T-helper 9 cell (primary cell): ENCODE measurements at regions not wholly inside any gene's neighbourhood (a gene's known extent, or its start where the extent isn't known, plus 50 kb on each side); places are given as distances from the start of the nearest gene placed in this dataset.
"Not testable (repeated sequence)": the region's sequence is repeated elsewhere in the genome, so short reads cannot be mapped to it uniquely, and the experiment has no call there.

Experiments
- DNase-seq: peaks from one replicate; pipeline ENCODE4 v3.0.0-alpha.2; 2020

DNA sequence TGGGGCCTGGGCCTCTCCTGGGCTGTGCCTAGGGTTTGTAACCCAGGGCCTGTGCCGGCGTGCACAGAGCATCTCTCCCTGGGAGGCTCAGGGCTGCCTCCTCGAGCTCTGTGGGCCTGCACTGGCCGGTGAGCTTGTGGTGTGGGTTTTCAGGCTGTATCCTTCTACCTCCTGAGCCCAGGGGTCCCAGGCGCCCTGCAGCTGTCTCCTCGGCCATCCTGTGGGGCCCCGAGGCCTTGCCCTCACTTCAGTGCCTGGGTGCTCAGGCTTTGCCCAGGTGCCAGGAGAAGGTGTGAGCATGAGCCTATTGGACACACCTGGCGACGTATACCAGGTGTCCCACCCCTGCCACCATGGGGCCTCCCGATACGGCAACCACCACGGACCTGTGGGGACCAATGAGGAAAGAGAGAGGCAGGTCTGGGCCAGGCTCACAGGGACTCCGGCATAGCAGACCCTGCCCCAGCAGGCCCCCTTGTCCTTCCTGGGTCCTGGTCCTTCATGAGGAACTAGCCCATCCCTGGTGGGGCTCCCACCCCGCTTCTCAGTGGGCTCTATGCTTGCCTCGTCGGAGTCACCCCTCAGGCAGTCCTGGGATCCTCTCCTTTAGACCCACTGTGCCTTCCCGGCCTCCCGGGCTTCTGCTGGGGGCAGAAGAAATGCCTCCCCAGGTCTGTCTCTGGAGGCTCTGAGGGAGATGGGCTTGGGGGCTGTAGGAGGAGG is 400.2 kb downstream of the TMEM121 start:
- DNase-seq, result no peak

- DNase-seq, result no peak
Measured at GRCh38 chr14:105927096-105928060, 401.0 kb downstream of the TMEM121 start.

DNA sequence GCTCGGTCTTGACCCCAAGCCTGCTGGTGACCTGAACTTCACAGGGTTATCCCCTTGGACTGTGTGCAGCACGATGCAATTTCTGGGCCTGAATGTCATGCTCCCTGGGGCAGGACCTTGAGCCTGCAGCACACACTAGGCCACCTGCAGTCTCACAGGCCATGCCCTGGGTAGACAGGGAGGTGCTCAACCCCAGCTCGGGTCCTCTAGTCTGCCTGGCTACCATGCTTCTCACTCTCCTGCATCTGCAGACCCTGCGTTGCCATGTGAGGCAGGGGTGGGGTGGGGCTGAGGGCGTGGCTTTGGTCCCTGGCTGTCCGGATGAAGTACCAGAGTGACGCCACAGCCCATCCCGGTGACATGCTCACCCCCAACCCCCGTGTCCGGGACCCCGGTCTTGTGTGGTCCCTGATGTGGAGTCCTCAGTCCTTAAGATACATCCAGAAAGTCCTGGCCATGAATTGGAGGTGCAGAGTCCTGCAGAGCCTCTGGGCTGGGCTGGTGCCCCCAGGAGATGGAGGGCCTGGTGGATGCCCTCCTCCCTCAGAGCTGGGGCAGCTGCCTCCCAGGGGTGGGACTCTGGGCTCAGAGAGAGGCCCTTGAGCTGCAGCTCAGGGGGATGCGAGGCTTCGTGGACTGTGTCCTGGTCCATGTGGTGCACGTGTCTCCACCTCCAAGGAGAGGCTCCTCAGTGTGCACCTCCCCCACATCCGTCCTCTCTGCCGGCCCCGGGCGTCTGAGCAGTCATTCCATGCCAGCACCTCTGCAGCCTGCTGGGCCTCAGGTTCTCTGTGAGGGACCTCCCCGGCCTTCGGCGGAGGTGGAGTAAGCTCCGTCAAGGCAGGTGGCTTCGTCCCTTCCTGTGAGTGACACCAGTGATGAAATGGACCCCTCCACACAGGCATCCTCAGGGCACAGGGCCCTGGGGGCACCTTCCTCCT is 402.1 kb downstream of the TMEM121 start:
- DNase-seq, result not testable (repeated sequence)

DNA sequence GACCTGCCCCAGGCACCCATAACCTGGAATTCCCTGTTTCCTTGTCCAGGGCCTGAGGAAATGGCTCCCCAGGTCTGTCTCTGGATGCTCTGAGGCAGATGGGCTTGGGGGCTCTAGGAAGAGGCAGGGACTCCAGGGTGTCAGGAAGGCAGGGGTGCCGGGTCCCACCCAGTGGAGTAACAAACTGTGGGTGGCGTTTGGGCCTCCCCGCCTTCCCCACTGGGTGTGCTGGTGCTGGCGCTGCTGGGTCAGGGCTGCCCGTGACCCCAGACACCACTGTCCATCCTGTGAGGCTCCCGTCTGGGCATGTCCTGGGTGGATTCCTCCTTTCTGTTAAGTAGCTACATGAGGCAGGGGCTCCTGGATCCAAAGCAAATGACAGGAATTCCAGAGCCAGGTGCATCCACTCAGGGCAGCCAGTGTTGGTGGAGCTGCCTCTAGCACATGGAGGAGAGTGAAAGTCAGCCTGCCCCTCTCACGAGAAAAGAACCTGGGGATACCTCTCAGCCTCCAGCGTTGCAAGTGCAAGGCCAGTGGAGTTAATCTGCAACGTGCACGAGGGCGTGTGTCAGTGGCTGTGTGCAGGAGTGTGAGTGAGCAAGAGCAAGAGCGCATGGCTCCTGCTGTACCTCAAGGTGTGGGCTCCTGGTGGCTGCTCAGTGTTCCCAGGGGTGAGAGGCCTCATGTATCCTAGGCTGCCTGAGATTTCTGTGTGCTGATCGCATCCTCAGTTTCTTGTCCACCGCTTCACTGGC is 403.1 kb downstream of the TMEM121 start:
- DNase-seq, result no peak

DNA sequence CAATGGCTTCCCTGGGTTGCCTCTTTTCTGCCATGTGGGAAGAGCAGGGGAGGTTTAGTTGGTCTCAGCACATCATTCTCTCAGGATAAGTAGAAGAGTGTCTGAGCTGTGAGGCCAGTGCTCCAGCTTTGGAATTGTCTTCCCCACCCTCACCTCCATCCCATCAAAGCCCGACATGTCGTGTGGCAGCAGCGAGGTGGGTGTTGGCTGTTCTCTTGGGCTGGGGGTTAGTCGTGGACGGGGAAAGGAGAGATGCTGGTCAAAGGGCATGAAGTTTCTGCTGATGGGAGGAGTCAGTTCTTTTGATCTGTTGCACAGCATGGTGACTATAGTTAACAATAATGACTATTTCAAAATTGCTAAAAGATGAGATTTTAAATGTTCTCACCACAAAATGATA is 404.2 kb downstream of the TMEM121 start:
- DNase-seq, result no peak

- DNase-seq, result no peak
Measured at GRCh38 chr14:105931808-105932483, 405.6 kb downstream of the TMEM121 start.

DNA sequence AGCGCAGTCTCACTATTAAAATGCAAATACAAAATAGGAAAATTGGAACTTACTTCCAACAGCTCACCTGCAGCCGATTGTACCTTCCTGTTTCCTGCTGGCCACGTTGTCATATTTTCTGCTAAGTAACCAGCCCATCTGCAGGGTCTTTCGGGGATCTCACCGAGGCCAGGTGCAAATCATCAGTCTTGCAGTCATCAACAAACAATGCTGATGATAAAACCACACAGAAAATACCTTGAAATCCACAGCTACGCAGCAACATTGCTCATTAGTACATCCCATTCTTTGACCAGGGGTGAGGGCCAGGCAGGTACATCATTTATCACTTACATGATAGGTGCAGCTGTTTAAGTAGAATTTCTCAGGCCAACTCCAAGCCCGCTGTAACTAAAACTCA is 406.9 kb downstream of the TMEM121 start:
- DNase-seq, result no peak

DNA sequence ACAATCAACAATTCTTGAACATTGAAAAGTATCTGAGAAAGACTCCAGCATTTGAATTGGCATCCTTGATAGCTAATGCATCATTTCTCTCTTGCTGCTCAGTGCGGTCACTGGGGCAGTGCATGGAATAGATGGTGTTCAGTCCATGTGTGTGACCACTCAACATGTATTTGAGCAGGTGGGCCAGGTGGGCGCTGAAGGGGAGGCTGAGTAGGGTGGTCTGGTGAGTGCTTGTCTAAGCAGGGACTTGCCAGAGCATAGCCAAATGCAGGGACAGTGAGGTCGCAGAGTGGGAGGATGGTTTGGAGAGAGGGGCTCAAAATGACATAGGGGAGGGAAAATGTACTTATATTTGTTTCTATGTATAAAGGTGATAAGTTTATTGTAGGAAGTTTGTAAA is 409.0 kb downstream of the TMEM121 start:
- DNase-seq, result no peak

DNA sequence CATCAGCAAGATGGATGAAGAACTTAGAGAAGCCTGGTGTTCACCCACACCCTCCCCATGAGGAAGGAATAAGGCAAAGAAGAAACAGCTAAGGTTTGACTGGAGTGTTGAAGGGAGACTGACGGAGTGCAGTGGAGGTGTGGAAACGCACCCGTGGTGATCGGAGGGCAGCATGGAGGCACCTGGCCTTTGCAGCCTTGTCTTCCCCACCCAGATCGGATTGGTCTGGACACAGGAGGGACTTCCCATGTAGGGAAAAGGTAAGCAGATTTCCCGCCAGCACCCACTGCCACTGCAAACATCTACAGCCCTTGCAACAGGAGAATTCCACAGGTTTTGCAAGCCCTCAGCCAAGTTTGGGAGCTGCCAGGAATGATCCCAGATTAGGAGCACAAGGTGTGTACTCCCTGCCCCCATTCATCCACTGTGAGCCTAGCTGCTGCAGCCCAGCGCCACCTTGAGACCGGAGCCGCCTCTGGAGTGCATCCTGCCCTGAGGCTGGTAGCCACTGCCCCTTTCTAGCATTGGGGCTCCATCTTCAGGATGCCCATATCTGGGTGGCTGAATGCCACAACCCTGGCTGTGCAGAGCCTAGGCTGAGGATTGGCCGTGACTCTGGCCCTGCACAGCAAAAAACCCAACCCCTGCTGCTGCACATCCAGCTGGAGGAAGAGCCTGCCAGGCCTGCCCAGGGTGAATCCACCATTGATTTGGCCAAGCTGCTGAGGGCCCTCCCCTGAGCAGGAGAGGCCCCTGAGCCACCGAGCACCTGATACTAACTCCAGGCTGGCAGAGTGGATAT is 411.1 kb downstream of the TMEM121 start:
- DNase-seq, result no peak

DNA sequence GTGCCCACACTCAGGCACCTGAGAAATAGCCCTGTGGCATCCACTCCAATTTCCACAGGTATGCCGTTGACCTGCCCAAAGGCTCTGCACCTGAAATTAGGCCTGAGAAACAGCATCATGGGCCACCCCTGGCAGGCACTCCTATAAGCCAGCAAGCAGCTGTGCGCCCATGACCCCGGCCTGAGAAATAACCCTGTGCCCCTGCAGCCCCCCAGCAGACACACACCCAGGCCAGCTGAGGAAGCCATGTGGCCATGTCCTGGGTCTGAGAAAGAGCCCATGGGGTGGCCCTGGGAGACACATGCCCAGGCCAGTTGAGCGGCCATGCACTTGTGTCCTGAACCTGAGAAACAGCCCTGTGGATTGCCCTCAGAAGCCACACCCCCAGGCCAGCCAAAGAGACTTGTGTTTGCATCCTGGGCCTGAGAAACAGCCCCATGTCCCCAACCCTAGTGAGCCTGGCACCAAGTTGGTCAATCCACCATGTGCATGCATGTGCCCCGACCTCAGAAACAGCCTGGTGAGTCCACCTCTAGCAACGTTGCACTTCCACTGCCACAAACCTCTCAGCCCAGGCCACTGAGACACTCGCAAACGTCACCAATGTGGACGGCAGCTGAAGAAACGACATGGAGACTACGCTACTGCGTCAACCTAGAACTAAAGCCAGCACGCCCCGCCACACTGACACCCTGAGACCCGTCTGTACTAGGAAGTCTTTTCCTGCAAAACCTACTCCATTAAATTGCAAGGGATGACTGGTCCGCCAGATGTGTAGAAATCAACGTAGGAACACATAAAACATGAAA is 411.9 kb downstream of the TMEM121 start:
- DNase-seq, result no peak

DNA sequence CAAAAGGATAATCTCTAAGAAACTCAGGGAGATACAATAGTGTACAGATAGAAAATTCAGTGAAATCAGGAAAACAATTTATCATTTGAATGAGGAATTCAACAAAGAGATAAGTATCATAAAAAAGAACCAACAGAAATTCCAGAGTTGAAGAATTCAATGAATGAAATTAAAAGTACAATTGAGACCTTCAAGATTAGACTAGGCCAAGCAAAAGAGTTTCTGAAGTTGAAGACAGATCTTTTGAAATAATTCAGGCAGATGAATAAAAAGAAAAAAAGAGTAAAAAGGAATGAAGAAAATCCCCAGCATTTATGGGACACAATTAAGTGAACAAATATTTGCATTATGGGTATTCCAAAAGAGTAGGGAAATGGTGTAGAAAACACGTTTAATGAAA is 412.6 kb downstream of the TMEM121 start:
- no peak for DNase-seq

DNA sequence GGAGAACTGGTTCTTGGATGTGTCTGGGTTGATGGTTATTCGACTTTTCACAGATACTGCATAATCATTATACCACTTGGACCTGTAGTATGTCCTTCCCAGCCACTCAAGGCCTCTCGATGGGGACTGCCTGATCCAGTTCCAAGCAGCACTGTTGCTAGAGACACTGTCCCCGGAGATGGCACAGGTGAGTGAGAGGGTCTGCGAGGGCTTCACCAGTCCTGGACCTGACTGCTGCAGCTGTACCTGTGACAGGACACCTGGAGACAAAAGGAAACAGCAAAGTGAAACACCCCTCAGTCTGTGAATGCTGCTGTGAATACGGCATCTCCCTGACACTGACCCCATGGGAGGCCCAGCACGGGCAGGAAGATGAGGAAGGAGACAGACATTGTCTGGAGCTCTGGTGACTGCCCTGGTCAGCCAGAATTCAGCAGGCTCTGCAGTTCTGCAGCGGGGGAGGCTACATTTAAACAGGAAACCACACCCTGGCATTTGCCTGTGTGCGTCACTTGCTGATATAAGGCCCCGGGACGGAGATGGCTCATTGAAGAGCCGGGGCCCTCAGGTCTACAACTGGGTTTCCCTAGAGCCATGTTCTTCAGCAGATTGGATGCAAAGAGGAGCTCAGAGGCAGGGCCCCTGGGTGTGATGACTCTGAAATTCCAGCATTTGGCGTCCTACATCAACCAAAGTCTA is 413.6 kb downstream of the TMEM121 start:
- no peak for DNase-seq

DNA sequence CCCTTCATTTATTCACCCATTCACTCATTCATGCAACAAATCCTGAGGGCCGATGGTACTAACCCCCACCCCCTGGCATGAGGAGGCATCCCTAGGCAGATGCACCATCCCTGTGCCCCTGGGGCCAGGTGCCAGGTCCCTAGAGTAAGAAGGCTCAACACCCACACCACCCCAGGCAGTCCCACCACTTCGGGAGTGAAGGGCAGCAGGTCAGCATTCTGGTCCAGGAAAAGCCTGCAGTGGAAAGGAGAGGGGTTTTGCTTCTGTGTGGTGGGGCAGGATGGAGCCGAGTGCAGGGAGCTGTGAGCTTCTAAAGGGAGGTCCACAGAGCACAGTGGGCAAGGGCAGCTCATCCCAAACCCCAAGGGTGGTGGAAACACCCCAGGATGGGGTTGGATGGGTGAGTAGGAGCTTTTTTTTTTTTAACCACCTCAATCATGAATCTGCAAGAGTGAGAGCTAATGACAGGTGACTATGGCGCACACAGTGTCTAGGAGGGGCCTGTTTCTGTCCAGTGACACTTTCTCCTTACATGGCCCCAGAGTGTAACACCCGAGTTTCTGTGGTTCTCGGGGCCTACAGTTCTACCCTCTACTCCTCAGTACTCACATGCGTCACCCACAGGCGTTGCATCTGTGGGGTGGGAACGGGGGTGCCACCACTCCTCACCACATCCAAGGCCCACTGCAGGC is 414.3 kb downstream of the TMEM121 start:
- no peak for DNase-seq

- DNase-seq, result no peak
Measured at GRCh38 chr14:105941226-105942166, 415.1 kb downstream of the TMEM121 start.

- DNase-seq, result not testable (repeated sequence)
Measured at GRCh38 chr14:105942725-105943124, 416.3 kb downstream of the TMEM121 start.

DNA sequence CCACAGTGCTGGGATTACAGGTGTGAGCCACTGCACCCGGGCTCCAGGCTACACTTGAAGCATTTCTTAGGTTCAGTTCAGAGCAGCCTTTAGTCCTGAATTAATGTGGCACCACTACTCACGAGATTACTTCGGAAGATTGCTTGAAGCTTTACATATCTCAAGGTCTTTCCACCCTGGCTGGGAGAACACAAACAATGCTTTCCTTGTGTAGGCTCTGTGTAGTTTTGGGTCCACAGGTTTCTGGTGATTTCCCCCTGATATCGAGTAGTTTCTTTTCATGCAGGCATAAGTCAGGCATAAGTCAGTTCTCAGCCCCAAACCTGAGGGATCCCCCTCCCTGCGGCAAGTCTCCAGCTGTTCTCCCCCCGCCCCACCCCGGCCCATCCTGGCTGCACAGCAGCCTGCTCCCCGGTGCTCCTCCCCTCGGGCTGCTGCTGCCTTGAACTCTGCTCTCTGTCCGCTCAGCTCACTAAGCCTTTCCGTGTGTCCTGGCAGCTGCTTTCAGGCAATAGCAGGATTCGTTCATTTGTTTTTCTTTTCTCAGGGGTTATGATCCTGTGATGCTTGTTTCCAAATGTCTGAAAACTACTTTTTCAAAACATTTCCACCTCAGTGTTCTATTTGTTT is 417.7 kb downstream of the TMEM121 start:
- no peak for DNase-seq
